ENCODE measurements at regions not wholly inside any gene's neighbourhood (a gene's known extent, or its start where the extent isn't known, plus 50 kb on each side); places are given as distances from the start of the nearest gene placed in this dataset.

DNA sequence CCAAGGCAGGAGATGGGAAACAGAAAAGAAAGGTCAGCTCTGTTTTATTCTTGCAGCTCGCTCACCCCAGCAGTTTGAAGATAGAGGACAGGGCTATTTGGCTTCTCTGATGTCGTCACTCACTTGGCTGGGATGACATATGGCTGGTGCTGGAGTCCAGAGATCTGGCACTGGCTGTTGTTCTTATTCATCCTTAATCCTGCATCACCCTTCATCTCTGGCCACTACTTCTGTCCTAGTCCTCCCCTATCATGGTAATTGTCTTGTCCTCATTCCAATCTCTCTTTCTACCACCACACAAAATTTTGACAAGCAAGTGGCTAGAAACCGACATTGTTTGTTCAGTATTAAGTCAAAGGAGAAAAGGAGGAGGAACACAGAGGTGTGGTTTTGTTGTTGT lies 103.8 kb upstream of the PDE4B start:
- TF ChIP-seq, protein P1, sequence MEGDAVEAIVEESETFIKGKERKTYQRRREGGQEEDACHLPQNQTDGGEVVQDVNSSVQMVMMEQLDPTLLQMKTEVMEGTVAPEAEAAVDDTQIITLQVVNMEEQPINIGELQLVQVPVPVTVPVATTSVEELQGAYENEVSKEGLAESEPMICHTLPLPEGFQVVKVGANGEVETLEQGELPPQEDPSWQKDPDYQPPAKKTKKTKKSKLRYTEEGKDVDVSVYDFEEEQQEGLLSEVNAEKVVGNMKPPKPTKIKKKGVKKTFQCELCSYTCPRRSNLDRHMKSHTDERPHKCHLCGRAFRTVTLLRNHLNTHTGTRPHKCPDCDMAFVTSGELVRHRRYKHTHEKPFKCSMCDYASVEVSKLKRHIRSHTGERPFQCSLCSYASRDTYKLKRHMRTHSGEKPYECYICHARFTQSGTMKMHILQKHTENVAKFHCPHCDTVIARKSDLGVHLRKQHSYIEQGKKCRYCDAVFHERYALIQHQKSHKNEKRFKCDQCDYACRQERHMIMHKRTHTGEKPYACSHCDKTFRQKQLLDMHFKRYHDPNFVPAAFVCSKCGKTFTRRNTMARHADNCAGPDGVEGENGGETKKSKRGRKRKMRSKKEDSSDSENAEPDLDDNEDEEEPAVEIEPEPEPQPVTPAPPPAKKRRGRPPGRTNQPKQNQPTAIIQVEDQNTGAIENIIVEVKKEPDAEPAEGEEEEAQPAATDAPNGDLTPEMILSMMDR (conservative IDR thresholded peaks at IDR 0.05; ENCODE audit: low read depth in 2 of 2) = no peak
- TF ChIP-seq EZH2 (IDR thresholded peaks at IDR 0.05; ENCODE audit: low read depth, unreplicated experiment) = no peak
- no peak for TF ChIP-seq POLR2AphosphoS5 (IDR thresholded peaks at IDR 0.05; ENCODE audit: low read depth)
- TF ChIP-seq ZNF114 (CRISPR knock-in tag; IDR thresholded peaks at IDR 0.05) = no peak
- TF ChIP-seq, protein P2, sequence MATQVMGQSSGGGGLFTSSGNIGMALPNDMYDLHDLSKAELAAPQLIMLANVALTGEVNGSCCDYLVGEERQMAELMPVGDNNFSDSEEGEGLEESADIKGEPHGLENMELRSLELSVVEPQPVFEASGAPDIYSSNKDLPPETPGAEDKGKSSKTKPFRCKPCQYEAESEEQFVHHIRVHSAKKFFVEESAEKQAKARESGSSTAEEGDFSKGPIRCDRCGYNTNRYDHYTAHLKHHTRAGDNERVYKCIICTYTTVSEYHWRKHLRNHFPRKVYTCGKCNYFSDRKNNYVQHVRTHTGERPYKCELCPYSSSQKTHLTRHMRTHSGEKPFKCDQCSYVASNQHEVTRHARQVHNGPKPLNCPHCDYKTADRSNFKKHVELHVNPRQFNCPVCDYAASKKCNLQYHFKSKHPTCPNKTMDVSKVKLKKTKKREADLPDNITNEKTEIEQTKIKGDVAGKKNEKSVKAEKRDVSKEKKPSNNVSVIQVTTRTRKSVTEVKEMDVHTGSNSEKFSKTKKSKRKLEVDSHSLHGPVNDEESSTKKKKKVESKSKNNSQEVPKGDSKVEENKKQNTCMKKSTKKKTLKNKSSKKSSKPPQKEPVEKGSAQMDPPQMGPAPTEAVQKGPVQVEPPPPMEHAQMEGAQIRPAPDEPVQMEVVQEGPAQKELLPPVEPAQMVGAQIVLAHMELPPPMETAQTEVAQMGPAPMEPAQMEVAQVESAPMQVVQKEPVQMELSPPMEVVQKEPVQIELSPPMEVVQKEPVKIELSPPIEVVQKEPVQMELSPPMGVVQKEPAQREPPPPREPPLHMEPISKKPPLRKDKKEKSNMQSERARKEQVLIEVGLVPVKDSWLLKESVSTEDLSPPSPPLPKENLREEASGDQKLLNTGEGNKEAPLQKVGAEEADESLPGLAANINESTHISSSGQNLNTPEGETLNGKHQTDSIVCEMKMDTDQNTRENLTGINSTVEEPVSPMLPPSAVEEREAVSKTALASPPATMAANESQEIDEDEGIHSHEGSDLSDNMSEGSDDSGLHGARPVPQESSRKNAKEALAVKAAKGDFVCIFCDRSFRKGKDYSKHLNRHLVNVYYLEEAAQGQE (IDR thresholded peaks at IDR 0.05; ENCODE audit: unreplicated experiment) = no peak
- no peak for TF ChIP-seq CREB1 (CRISPR knock-in tag; IDR thresholded peaks at IDR 0.05; ENCODE audit: low read depth)
- no peak for TF ChIP-seq EZH2phosphoT487 (IDR thresholded peaks at IDR 0.05; ENCODE audit: unreplicated experiment)
- TF ChIP-seq, protein P3, sequence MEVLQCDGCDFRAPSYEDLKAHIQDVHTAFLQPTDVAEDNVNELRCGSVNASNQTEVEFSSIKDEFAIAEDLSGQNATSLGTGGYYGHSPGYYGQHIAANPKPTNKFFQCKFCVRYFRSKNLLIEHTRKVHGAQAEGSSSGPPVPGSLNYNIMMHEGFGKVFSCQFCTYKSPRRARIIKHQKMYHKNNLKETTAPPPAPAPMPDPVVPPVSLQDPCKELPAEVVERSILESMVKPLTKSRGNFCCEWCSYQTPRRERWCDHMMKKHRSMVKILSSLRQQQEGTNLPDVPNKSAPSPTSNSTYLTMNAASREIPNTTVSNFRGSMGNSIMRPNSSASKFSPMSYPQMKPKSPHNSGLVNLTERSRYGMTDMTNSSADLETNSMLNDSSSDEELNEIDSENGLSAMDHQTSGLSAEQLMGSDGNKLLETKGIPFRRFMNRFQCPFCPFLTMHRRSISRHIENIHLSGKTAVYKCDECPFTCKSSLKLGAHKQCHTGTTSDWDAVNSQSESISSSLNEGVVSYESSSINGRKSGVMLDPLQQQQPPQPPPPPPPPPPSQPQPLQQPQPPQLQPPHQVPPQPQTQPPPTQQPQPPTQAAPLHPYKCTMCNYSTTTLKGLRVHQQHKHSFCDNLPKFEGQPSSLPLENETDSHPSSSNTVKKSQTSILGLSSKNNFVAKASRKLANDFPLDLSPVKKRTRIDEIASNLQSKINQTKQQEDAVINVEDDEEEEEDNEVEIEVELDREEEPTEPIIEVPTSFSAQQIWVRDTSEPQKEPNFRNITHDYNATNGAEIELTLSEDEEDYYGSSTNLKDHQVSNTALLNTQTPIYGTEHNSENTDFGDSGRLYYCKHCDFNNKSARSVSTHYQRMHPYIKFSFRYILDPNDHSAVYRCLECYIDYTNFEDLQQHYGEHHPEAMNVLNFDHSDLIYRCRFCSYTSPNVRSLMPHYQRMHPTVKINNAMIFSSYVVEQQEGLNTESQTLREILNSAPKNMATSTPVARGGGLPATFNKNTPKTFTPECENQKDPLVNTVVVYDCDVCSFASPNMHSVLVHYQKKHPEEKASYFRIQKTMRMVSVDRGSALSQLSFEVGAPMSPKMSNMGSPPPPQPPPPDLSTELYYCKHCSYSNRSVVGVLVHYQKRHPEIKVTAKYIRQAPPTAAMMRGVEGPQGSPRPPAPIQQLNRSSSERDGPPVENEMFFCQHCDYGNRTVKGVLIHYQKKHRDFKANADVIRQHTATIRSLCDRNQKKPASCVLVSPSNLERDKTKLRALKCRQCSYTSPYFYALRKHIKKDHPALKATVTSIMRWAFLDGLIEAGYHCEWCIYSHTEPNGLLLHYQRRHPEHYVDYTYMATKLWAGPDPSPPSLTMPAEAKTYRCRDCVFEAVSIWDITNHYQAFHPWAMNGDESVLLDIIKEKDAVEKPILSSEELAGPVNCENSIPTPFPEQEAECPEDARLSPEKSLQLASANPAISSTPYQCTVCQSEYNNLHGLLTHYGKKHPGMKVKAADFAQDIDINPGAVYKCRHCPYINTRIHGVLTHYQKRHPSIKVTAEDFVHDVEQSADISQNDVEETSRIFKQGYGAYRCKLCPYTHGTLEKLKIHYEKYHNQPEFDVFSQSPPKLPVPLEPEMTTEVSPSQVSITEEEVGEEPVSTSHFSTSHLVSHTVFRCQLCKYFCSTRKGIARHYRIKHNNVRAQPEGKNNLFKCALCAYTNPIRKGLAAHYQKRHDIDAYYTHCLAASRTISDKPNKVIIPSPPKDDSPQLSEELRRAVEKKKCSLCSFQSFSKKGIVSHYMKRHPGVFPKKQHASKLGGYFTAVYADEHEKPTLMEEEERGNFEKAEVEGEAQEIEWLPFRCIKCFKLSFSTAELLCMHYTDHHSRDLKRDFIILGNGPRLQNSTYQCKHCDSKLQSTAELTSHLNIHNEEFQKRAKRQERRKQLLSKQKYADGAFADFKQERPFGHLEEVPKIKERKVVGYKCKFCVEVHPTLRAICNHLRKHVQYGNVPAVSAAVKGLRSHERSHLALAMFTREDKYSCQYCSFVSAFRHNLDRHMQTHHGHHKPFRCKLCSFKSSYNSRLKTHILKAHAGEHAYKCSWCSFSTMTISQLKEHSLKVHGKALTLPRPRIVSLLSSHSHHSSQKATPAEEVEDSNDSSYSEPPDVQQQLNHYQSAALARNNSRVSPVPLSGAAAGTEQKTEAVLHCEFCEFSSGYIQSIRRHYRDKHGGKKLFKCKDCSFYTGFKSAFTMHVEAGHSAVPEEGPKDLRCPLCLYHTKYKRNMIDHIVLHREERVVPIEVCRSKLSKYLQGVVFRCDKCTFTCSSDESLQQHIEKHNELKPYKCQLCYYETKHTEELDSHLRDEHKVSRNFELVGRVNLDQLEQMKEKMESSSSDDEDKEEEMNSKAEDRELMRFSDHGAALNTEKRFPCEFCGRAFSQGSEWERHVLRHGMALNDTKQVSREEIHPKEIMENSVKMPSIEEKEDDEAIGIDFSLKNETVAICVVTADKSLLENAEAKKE (CRISPR knock-in tag; IDR thresholded peaks at IDR 0.05) = no peak
